SU-DHL-6 (cell line): ENCODE measurements at regions not wholly inside any gene's neighbourhood (a gene's known extent, or its start where the extent isn't known, plus 50 kb on each side); places are given as distances from the start of the nearest gene placed in this dataset.

Source experiments
- H2AFZ ChIP-seq: fragments of 200-600 bp; sonication (generic); 2 replicates; pipeline ENCODE4 v1.6.1; 2014; ENCODE audit warnings: low read depth, mild to moderate bottlenecking, moderate library complexity, mixed read lengths, antibody characterized with exemption, low read length; ENCODE audit not compliant: severe bottlenecking
- H3F3A ChIP-seq: fragments of 200-600 bp; shearing (Covaris generic); 2 replicates; pipeline ENCODE4 v1.6.0; 2016; ENCODE audit warnings: antibody characterized with exemption, mild to moderate bottlenecking; ENCODE audit not compliant: insufficient read depth
- H3K27ac ChIP-seq: fragments of 200-600 bp; sonication (generic); 2 replicates; pipeline ENCODE4 v1.5.1; 2016; ENCODE audit warnings: low read depth, mild to moderate bottlenecking, low read length, moderate library complexity, mixed read lengths
- H3K27me3 ChIP-seq: fragments of 200-600 bp; sonication (generic), shearing (Covaris generic); 2 replicates; pipeline ENCODE4 v1.6.0; 2014; ENCODE audit warnings: mild to moderate bottlenecking, low read length
- H3K36me3 ChIP-seq: fragments of 200-600 bp; sonication (generic); 2 replicates; pipeline ENCODE4 v1.6.1; 2014; ENCODE audit warnings: mild to moderate bottlenecking, low read length, mixed read lengths
- H3K4me2 ChIP-seq: fragments of 300-600, 200-600 bp; shearing (Covaris generic), sonication (generic); 2 replicates; pipeline ENCODE4 v1.6.0; 2014; ENCODE audit warnings: low read length, low read depth, mild to moderate bottlenecking; ENCODE audit not compliant: poor library complexity, severe bottlenecking
- H3K4me3 ChIP-seq: fragments of 200-600 bp; sonication (generic); 2 replicates; pipeline ENCODE4 v1.5.1; 2014; ENCODE audit warnings: antibody characterized with exemption, low read length, mild to moderate bottlenecking, mixed read lengths; ENCODE audit not compliant: insufficient read depth, poor library complexity, severe bottlenecking
- H3K79me2 ChIP-seq: fragments of 200-600 bp; sonication (generic); 2 replicates; pipeline ENCODE4 v1.6.1; 2014; ENCODE audit warnings: mild to moderate bottlenecking, low read length, moderate library complexity; ENCODE audit not compliant: insufficient read depth
- H3K9ac ChIP-seq: fragments of 200-600 bp; sonication (generic); 2 replicates; pipeline ENCODE4 v1.7.0; 2014; ENCODE audit warnings: mild to moderate bottlenecking, low read length
- H3K9me2 ChIP-seq: fragments of 200-600 bp; sonication (generic); replicated peaks from 2 replicates; pipeline ENCODE4 v1.6.1; 2014; ENCODE audit warnings: low read length; ENCODE audit not compliant: insufficient read depth
- H3K9me3 ChIP-seq: fragments of 200-600 bp; sonication (generic); 2 replicates; pipeline ENCODE4 v1.6.1; 2014; ENCODE audit warnings: low read length, mixed read lengths; ENCODE audit not compliant: insufficient read depth
- H4K20me1 ChIP-seq: fragments of 200-600 bp; sonication (generic); 2 replicates; pipeline ENCODE4 v1.6.1; 2014; ENCODE audit warnings: low read depth, mild to moderate bottlenecking, antibody characterized with exemption, low read length, moderate library complexity, mixed read lengths
- CTCF ChIP-seq: fragments of 200-600 bp; sonication (generic); IDR thresholded peaks from one replicate; pipeline ENCODE4 v1.5.1; 2017; ENCODE audit warnings: antibody characterized with exemption, mild to moderate bottlenecking, low read length, moderate library complexity; ENCODE audit not compliant: insufficient read depth, poor library complexity, severe bottlenecking
- EZH2phosphoT487 ChIP-seq: fragments of 200-600 bp; sonication (generic), shearing (Covaris generic); conservative IDR thresholded peaks from 2 replicates; pipeline ENCODE4 v1.6.1; 2018; ENCODE audit warnings: mild to moderate bottlenecking, antibody characterized with exemption, low read length, moderate library complexity, mixed read lengths

GRCh38 chr15:94877833-94878232 is 646.5 kb downstream of the MCTP2 start:
- Histone ChIP-seq H3K9me3 (no peaks in the 10 kb centered on the region), H2AFZ (no peak overlapping the region), H3K4me3 (no peak overlapping the region), H3K9ac (no peak overlapping the region), H3F3A (no peaks in the 10 kb centered on the region), H3K27ac (no peak overlapping the region), H3K9me2 (no peaks in the 10 kb centered on the region), H3K36me3 (no peaks in the 10 kb centered on the region), H4K20me1 (no peaks in the 10 kb centered on the region), H3K4me2 (no peak overlapping the region), H3K27me3 (no peaks in the 10 kb centered on the region), H3K79me2 (no peaks in the 10 kb centered on the region)
- TF ChIP-seq CTCF = no peak

GRCh38 chr15:94882071-94882712 is 650.8 kb downstream of the MCTP2 start:
- Histone ChIP-seq H3K4me2 (no peak overlapping the region), H3K79me2 (no peaks in the 10 kb centered on the region), H3K36me3 (no peaks in the 10 kb centered on the region), H3K27ac (no peak overlapping the region), H3K4me3 (no peak overlapping the region), H3K9me3 (no peaks in the 10 kb centered on the region), H3K27me3 (no peaks in the 10 kb centered on the region), H3K9ac (no peak overlapping the region), H2AFZ (no peak overlapping the region), H3F3A (no peaks in the 10 kb centered on the region), H4K20me1 (no peaks in the 10 kb centered on the region), H3K9me2 (no peaks in the 10 kb centered on the region)
- TF ChIP-seq CTCF (no peak), EZH2phosphoT487 (no peak)

GRCh38 chr15:94887391-94887790 is 656.0 kb downstream of the MCTP2 start:
- Histone ChIP-seq H3K27ac (no peak overlapping the region), H3K4me2 (no peak overlapping the region), H3K36me3 (no peaks in the 10 kb centered on the region), H3K9me3 (no peaks in the 10 kb centered on the region), H3K9ac (no peak overlapping the region), H3F3A (no peaks in the 10 kb centered on the region), H3K9me2 (no peaks in the 10 kb centered on the region), H3K27me3 (no peaks in the 10 kb centered on the region), H3K4me3 (no peak overlapping the region), H3K79me2 (no peaks in the 10 kb centered on the region), H2AFZ (no peak overlapping the region), H4K20me1 (no peaks in the 10 kb centered on the region)
- TF ChIP-seq CTCF (no peak), EZH2phosphoT487 (no peak)
